HepG2 (cell line): ENCODE measurements at regions not wholly inside any gene's neighbourhood (a gene's known extent, or its start where the extent isn't known, plus 50 kb on each side); places are given as distances from the start of the nearest gene placed in this dataset.

Experiments used
- EHMT2 ChIP-seq: fragments of 200-600 bp; sonication (generic); IDR thresholded peaks from 2 replicates; pipeline ENCODE4 v1.7.0; 2017; ENCODE audit warnings: antibody characterized with exemption, low read depth, low read length, borderline replicate concordance
- FOXA3 ChIP-seq: IDR thresholded peaks from 2 replicates; pipeline ENCODE4 v1.6.1; 2016; ENCODE audit warnings: missing genetic modification reagents, missing compliant biosample characterization
- GATAD1 ChIP-seq: IDR thresholded peaks from 2 replicates; pipeline ENCODE4 v1.6.1; 2016; ENCODE audit warnings: missing genetic modification reagents, missing compliant biosample characterization
- KAT2B ChIP-seq: fragments of 150-350 bp; IDR thresholded peaks from 2 replicates; pipeline ENCODE4 v1.6.1; 2014; ENCODE audit warnings: low read depth, low read length, borderline replicate concordance
- LCORL ChIP-seq, 2 experiments: fragments of 450-650 bp in 1 of 2; sonication (generic) in 1 of 2; formaldehyde crosslinking in 1 of 2; IDR thresholded peaks; 2 replicates each; pipeline versions ENCODE4 v1.5.0 to v1.6.1; 2017 to 2020; ENCODE audit warnings: antibody characterized with exemption in 1 of 2, missing genetic modification reagents in 1 of 2
- NR2F1 ChIP-seq, 2 experiments: fragments of 450-650 bp in 1 of 2; formaldehyde crosslinking in 1 of 2; IDR thresholded peaks; 2 replicates each; pipeline versions ENCODE4 v1.5.0 to v1.6.1; 2016 to 2020; ENCODE audit warnings: mild to moderate bottlenecking in 1 of 2, missing compliant biosample characterization in 1 of 2, missing genetic modification reagents in 1 of 2, moderate library complexity in 1 of 2
- STAT5B ChIP-seq: sonication (generic); formaldehyde crosslinking; IDR thresholded peaks from 2 replicates; pipeline ENCODE4 v1.4.0; 2020; ENCODE audit warnings: missing genetic modification reagents
- SYNCRIP ChIP-seq: fragments of 200-400 bp; formaldehyde crosslinking; IDR thresholded peaks from 2 replicates; pipeline ENCODE4 v1.6.1; 2018; ENCODE audit warnings: mild to moderate bottlenecking, low read depth, low read length; ENCODE audit not compliant: insufficient read depth
- ZFP1 ChIP-seq: IDR thresholded peaks from 2 replicates; pipeline ENCODE4 v1.6.1; 2016
- ZFX ChIP-seq: sonication (generic); formaldehyde crosslinking; IDR thresholded peaks from 2 replicates; pipeline ENCODE4 v1.4.0; 2020; ENCODE audit warnings: mild to moderate bottlenecking, low read depth, missing genetic modification reagents, moderate library complexity
- ZMAT3 ChIP-seq: sonication (generic); formaldehyde crosslinking; conservative IDR thresholded peaks from 2 replicates; pipeline ENCODE4 v1.7.0; 2021; ENCODE audit warnings: missing genetic modification reagents
- ZNF224 ChIP-seq: sonication (generic); formaldehyde crosslinking; IDR thresholded peaks from 2 replicates; pipeline ENCODE4 v1.5.0; 2020; ENCODE audit warnings: mild to moderate bottlenecking, missing genetic modification reagents
- ZNF362 ChIP-seq: sonication (generic); formaldehyde crosslinking; IDR thresholded peaks from 2 replicates; pipeline ENCODE4 v1.4.0; 2020; ENCODE audit warnings: missing genetic modification reagents, mild to moderate bottlenecking, borderline replicate concordance
- ZNF746 ChIP-seq: sonication (generic); formaldehyde crosslinking; IDR thresholded peaks from 2 replicates; pipeline ENCODE4 v1.8.0; 2022; ENCODE audit warnings: mild to moderate bottlenecking, missing genetic modification reagents
- ZNF772 ChIP-seq: sonication (generic); formaldehyde crosslinking; IDR thresholded peaks from 2 replicates; pipeline ENCODE4 v1.5.0; 2020; ENCODE audit warnings: mild to moderate bottlenecking, missing genetic modification reagents
- ZNF792 ChIP-seq: IDR thresholded peaks from 2 replicates; pipeline ENCODE4 v1.6.1; 2016
- ZSCAN12 ChIP-seq: sonication (generic); formaldehyde crosslinking; IDR thresholded peaks from 2 replicates; pipeline ENCODE4 v1.9.0; 2021; ENCODE audit warnings: mild to moderate bottlenecking, missing genetic modification reagents
- TF ChIP-seq, protein P1 (sequence below): sonication (generic); formaldehyde crosslinking; IDR thresholded peaks from 2 replicates; pipeline ENCODE4 v1.4.0; 2020; ENCODE audit warnings: missing genetic modification reagents
- TF ChIP-seq, protein P2 (sequence below): sonication (generic); formaldehyde crosslinking; IDR thresholded peaks from 2 replicates; pipeline ENCODE4; 2020; ENCODE audit warnings: missing genetic modification reagents, mild to moderate bottlenecking, borderline replicate concordance

GRCh38 chr3:187954873-187955586 is 198.9 kb upstream of the LPP start (continued):
- TF ChIP-seq, protein P1, sequence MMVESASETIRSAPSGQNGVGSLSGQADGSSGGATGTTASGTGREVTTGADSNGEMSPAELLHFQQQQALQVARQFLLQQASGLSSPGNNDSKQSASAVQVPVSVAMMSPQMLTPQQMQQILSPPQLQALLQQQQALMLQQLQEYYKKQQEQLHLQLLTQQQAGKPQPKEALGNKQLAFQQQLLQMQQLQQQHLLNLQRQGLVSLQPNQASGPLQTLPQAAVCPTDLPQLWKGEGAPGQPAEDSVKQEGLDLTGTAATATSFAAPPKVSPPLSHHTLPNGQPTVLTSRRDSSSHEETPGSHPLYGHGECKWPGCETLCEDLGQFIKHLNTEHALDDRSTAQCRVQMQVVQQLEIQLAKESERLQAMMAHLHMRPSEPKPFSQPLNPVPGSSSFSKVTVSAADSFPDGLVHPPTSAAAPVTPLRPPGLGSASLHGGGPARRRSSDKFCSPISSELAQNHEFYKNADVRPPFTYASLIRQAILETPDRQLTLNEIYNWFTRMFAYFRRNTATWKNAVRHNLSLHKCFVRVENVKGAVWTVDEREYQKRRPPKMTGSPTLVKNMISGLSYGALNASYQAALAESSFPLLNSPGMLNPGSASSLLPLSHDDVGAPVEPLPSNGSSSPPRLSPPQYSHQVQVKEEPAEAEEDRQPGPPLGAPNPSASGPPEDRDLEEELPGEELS (CRISPR knock-in tag) = 0 out of 2 replicates have a peak, but pooled peaks have one; percentile 25
- TF ChIP-seq ZFP1 (CRISPR knock-in tag) = no peak
- TF ChIP-seq, protein P2, sequence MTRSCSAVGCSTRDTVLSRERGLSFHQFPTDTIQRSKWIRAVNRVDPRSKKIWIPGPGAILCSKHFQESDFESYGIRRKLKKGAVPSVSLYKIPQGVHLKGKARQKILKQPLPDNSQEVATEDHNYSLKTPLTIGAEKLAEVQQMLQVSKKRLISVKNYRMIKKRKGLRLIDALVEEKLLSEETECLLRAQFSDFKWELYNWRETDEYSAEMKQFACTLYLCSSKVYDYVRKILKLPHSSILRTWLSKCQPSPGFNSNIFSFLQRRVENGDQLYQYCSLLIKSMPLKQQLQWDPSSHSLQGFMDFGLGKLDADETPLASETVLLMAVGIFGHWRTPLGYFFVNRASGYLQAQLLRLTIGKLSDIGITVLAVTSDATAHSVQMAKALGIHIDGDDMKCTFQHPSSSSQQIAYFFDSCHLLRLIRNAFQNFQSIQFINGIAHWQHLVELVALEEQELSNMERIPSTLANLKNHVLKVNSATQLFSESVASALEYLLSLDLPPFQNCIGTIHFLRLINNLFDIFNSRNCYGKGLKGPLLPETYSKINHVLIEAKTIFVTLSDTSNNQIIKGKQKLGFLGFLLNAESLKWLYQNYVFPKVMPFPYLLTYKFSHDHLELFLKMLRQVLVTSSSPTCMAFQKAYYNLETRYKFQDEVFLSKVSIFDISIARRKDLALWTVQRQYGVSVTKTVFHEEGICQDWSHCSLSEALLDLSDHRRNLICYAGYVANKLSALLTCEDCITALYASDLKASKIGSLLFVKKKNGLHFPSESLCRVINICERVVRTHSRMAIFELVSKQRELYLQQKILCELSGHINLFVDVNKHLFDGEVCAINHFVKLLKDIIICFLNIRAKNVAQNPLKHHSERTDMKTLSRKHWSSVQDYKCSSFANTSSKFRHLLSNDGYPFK (CRISPR knock-in tag) = no peak
- 0 out of 4 replicates have a peak, but pooled peaks of 1 of the 2 experiments have one; percentile 17 for TF ChIP-seq NR2F1 (CRISPR knock-in tag; IDR thresholded peaks at IDR 0.05)
- TF ChIP-seq LCORL (IDR thresholded peaks at IDR 0.05) = no peak
- TF ChIP-seq LCORL (CRISPR knock-in tag; IDR thresholded peaks at IDR 0.05) = no peak
- no peak for TF ChIP-seq ZNF224 (CRISPR knock-in tag)
- TF ChIP-seq KAT2B = no peak
- no peak for TF ChIP-seq ZMAT3 (CRISPR knock-in tag)
- TF ChIP-seq EHMT2 = no peak
- peak; percentile 82 for TF ChIP-seq ZNF362
- TF ChIP-seq ZSCAN12 (CRISPR knock-in tag) = no peak
- TF ChIP-seq FOXA3 (CRISPR knock-in tag) = no peak
- TF ChIP-seq SYNCRIP = no peak
- TF ChIP-seq ZNF792 = no peak
- no peak for TF ChIP-seq STAT5B
- no peak for TF ChIP-seq ZNF772
- no peak for TF ChIP-seq GATAD1 (CRISPR knock-in tag)
- TF ChIP-seq ZNF746 (CRISPR knock-in tag) = no peak
- no peak for TF ChIP-seq ZFX (CRISPR knock-in tag)
